ENCODE measurements at regions not wholly inside any gene's neighbourhood (a gene's known extent, or its start where the extent isn't known, plus 50 kb on each side); places are given as distances from the start of the nearest gene placed in this dataset.

- DNase-seq (ENCODE audit: insufficient read length, low spot score) (no peak), FAIRE-seq (no peak)
- TF ChIP-seq PAX5 (IDR thresholded peaks at IDR 0.05; ENCODE audit: insufficient read depth, low read length, severe bottlenecking): no peak
Measured at GRCh38 chr3:26064297-26064696, 274.4 kb downstream of the OXSM start.

DNA sequence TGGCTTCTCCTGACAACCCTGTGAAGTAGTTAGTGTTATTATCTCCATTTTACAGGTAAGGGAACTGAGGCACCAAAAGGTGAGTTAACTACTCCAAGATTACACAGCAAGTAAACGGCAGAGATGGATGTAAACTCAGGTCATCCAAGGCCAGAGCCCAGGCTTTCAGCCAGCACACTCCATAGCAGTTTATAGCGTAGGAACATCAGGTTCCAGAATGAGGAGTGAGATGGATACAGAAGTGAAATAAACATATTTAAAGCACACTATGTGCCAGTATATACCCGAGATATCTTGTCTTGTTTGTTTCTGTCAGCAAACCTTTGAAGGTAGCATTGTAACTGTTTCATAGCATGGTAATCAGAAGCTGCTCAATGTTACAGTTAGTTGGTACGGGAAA, 279.0 kb downstream of the OXSM start:
- FAIRE-seq (no peak), DNase-seq (ENCODE audit: insufficient read length, low spot score) (no peak)
- TF ChIP-seq POLR2A (IDR thresholded peaks at IDR 0.05; ENCODE audit: low read depth, low read length) (no peak), PAX5 (IDR thresholded peaks at IDR 0.05; ENCODE audit: insufficient read depth, low read length, severe bottlenecking) (no peak), POLR2AphosphoS5 (IDR thresholded peaks at IDR 0.05; ENCODE audit: low read depth, low read length) (no peak), POU2F2 (IDR thresholded peaks at IDR 0.05; ENCODE audit: low read depth, low read length) (no peak), SPI1 (IDR thresholded peaks at IDR 0.05; ENCODE audit: low read depth, low read length) (no peak), TAF1 (IDR thresholded peaks at IDR 0.05; ENCODE audit: low read depth, low read length) (no peak)

DNA sequence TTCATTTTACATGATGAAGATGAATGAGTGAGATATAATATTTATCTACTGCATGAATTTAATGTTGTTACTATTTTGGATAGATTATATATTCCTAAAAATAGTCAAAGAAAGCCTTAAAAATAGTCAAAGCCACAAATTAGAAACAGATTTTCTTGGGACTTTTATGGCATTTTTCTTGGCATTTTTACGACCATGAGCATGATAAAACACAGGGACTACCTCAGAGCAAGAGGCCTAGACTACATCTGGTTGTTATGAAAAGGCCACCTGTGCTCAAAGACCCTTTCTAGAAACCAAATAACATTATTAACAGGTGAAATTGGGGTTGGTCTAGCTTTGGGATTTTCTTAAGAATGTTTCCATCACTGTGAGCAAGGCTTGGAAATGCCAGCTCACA, 281.0 kb downstream of the OXSM start:
- no peak for DNase-seq (ENCODE audit: insufficient read length, low spot score)
- no peak for FAIRE-seq
- no peak for TF ChIP-seq TAF1 (IDR thresholded peaks at IDR 0.05; ENCODE audit: low read depth, low read length)
- TF ChIP-seq SPI1 (IDR thresholded peaks at IDR 0.05; ENCODE audit: low read depth, low read length): no peak

DNA sequence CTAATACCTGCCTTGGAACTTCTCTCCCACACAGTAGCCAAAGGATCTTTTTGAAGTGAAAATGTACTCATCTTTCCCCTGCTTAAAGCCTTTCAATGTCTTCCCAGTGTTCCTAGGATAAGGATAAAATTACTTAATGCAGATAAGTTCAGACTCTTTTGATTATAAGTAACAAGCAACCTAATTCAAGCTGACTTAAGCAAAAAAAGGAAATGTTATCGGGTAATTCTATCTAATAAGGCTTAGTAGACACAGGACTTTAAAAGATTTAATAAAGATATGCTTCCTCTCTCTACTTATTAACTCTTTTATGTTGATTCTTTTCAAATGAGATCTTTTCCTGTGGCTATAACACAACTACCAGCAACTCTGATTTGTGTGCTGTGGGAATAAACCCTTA, 284.2 kb downstream of the OXSM start:
- no peak for FAIRE-seq
- TF ChIP-seq SPI1 (IDR thresholded peaks at IDR 0.05; ENCODE audit: low read depth, low read length) (no peak), POU2F2 (IDR thresholded peaks at IDR 0.05; ENCODE audit: low read depth, low read length) (no peak), POLR2A (IDR thresholded peaks at IDR 0.05; ENCODE audit: low read depth, low read length) (no peak), POLR2AphosphoS5 (IDR thresholded peaks at IDR 0.05; ENCODE audit: low read depth, low read length) (no peak), TAF1 (IDR thresholded peaks at IDR 0.05; ENCODE audit: low read depth, low read length) (no peak), PAX5 (IDR thresholded peaks at IDR 0.05; ENCODE audit: insufficient read depth, low read length, severe bottlenecking) (no peak)
- DNase-seq (ENCODE audit: insufficient read length, low spot score): no peak

GRCh38 chr3:26078539-26078938, 288.6 kb downstream of the OXSM start:
- TF ChIP-seq TAF1 (IDR thresholded peaks at IDR 0.05; ENCODE audit: low read depth, low read length) (no peak), POU2F2 (IDR thresholded peaks at IDR 0.05; ENCODE audit: low read depth, low read length) (no peak), POLR2AphosphoS5 (IDR thresholded peaks at IDR 0.05; ENCODE audit: low read depth, low read length) (no peak), PAX5 (IDR thresholded peaks at IDR 0.05; ENCODE audit: insufficient read depth, low read length, severe bottlenecking) (no peak), SPI1 (IDR thresholded peaks at IDR 0.05; ENCODE audit: low read depth, low read length) (no peak), POLR2A (IDR thresholded peaks at IDR 0.05; ENCODE audit: low read depth, low read length) (no peak)
- FAIRE-seq (no peak), DNase-seq (ENCODE audit: insufficient read length, low spot score) (no peak)

DNA sequence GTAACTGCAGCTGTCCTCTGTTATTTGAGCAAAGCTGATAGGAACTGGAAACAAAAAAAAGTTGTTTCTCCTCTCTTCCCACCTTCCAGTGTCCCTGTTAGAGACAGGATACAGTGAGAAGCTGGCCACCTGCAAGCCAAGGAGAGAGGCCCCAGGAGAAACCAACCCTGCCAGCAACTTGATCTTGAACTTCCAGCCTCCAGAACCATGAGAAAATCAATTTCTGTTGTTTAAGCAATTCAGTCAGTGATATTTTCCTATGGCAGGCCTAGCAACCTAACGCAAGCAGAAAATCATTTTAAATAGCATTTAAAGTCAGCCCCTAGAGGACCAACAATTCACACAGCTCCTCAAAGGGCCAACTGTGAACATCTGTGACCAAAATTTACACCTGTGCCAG, 291.3 kb downstream of the OXSM start:
- no peak for FAIRE-seq
- no peak for TF ChIP-seq POU2F2 (IDR thresholded peaks at IDR 0.05; ENCODE audit: low read depth, low read length)
- no peak for TF ChIP-seq TAF1 (IDR thresholded peaks at IDR 0.05; ENCODE audit: low read depth, low read length)
- no peak for TF ChIP-seq SPI1 (IDR thresholded peaks at IDR 0.05; ENCODE audit: low read depth, low read length)
- no peak for TF ChIP-seq PAX5 (IDR thresholded peaks at IDR 0.05; ENCODE audit: insufficient read depth, low read length, severe bottlenecking)
- no peak for TF ChIP-seq POLR2AphosphoS5 (IDR thresholded peaks at IDR 0.05; ENCODE audit: low read depth, low read length)
- TF ChIP-seq POLR2A (IDR thresholded peaks at IDR 0.05; ENCODE audit: low read depth, low read length): no peak
- DNase-seq (ENCODE audit: insufficient read length, low spot score): no peak

- TF ChIP-seq POU2F2 (IDR thresholded peaks at IDR 0.05; ENCODE audit: low read depth, low read length) (no peak), TAF1 (IDR thresholded peaks at IDR 0.05; ENCODE audit: low read depth, low read length) (no peak), POLR2A (IDR thresholded peaks at IDR 0.05; ENCODE audit: low read depth, low read length) (no peak), SPI1 (IDR thresholded peaks at IDR 0.05; ENCODE audit: low read depth, low read length) (no peak), POLR2AphosphoS5 (IDR thresholded peaks at IDR 0.05; ENCODE audit: low read depth, low read length) (no peak), PAX5 (IDR thresholded peaks at IDR 0.05; ENCODE audit: insufficient read depth, low read length, severe bottlenecking) (no peak)
- no peak for DNase-seq (ENCODE audit: insufficient read length, low spot score)
- no peak for FAIRE-seq
Measured at GRCh38 chr3:26081806-26082205, 291.9 kb downstream of the OXSM start.

- FAIRE-seq (no peak), DNase-seq (ENCODE audit: insufficient read length, low spot score) (no peak)
- TF ChIP-seq SPI1 (IDR thresholded peaks at IDR 0.05; ENCODE audit: low read depth, low read length) (no peak), POLR2AphosphoS5 (IDR thresholded peaks at IDR 0.05; ENCODE audit: low read depth, low read length) (no peak), TAF1 (IDR thresholded peaks at IDR 0.05; ENCODE audit: low read depth, low read length) (no peak), PAX5 (IDR thresholded peaks at IDR 0.05; ENCODE audit: insufficient read depth, low read length, severe bottlenecking) (no peak), POU2F2 (IDR thresholded peaks at IDR 0.05; ENCODE audit: low read depth, low read length) (no peak), POLR2A (IDR thresholded peaks at IDR 0.05; ENCODE audit: low read depth, low read length) (no peak)
Measured at GRCh38 chr3:26082911-26083310, 293.0 kb downstream of the OXSM start.

GRCh38 chr3:26084629-26085028, 294.7 kb downstream of the OXSM start:
- FAIRE-seq: no peak
- DNase-seq (ENCODE audit: insufficient read length, low spot score): no peak
- TF ChIP-seq SPI1 (IDR thresholded peaks at IDR 0.05; ENCODE audit: low read depth, low read length) (no peak), POLR2AphosphoS5 (IDR thresholded peaks at IDR 0.05; ENCODE audit: low read depth, low read length) (no peak), POLR2A (IDR thresholded peaks at IDR 0.05; ENCODE audit: low read depth, low read length) (no peak), POU2F2 (IDR thresholded peaks at IDR 0.05; ENCODE audit: low read depth, low read length) (no peak), TAF1 (IDR thresholded peaks at IDR 0.05; ENCODE audit: low read depth, low read length) (no peak), PAX5 (IDR thresholded peaks at IDR 0.05; ENCODE audit: insufficient read depth, low read length, severe bottlenecking) (no peak)

DNA sequence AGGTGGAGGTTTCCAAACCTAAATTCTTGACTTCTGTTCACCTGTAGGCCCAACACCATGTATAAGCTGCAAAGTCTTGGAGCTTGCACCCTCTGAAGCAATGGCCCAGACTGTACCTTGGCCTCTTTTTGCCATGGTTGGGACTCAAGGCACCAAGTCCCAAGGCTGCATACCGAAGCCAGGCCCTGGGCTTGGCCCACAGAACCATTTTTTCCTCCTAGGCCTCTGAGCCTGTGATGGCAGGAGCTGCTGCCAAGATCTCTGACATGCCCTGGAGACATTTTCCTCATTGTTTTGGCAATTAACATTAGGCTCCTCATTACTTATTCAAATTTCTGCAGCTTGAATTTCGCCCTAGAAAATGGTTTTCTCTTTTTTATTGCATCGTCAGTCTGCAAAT, 297.9 kb downstream of the OXSM start:
- TF ChIP-seq POU2F2 (IDR thresholded peaks at IDR 0.05; ENCODE audit: low read depth, low read length) (no peak), PAX5 (IDR thresholded peaks at IDR 0.05; ENCODE audit: insufficient read depth, low read length, severe bottlenecking) (no peak), POLR2AphosphoS5 (IDR thresholded peaks at IDR 0.05; ENCODE audit: low read depth, low read length) (no peak), TAF1 (IDR thresholded peaks at IDR 0.05; ENCODE audit: low read depth, low read length) (no peak), SPI1 (IDR thresholded peaks at IDR 0.05; ENCODE audit: low read depth, low read length) (no peak), POLR2A (IDR thresholded peaks at IDR 0.05; ENCODE audit: low read depth, low read length) (no peak)
- no peak for FAIRE-seq
- DNase-seq (ENCODE audit: insufficient read length, low spot score): no peak

Data from GM12891 (cell line).